Inferior parietal cortex (tissue), 1 donor: ENCODE measurements at regions not wholly inside any gene's neighbourhood (a gene's known extent, or its start where the extent isn't known, plus 50 kb on each side); places are given as distances from the start of the nearest gene placed in this dataset.
"Not testable (repeated sequence)": the region's sequence is repeated elsewhere in the genome, so short reads cannot be mapped to it uniquely, and the experiment has no call there.

Source experiments
- DNase-seq: peaks from one replicate; pipeline ENCODE4 v3.0.0-alpha.2; 2016; ENCODE audit errors: extremely low spot score

GRCh38 chr10:131019696-131020095, 291.8 kb downstream of the TCERG1L start:
- DNase-seq = no peak

- no peak for DNase-seq
These were observed 290.7 kb downstream of the TCERG1L start for GRCh38 chr10:131020775-131021174.

GRCh38 chr10:131021246-131021895, 290.1 kb downstream of the TCERG1L start:
- no peak for DNase-seq

- DNase-seq = no peak
These were observed 289.6 kb downstream of the TCERG1L start for GRCh38 chr10:131021969-131022368.

- no peak for DNase-seq
These were observed 289.2 kb downstream of the TCERG1L start for GRCh38 chr10:131022369-131022768.

GRCh38 chr10:131022981-131023380, 288.5 kb downstream of the TCERG1L start:
- DNase-seq = no peak

- no peak for DNase-seq
These were observed 287.0 kb downstream of the TCERG1L start for GRCh38 chr10:131024259-131025131.

- DNase-seq = no peak
These were observed 286.2 kb downstream of the TCERG1L start for GRCh38 chr10:131025333-131025732.

GRCh38 chr10:131027256-131027655, 284.3 kb downstream of the TCERG1L start:
- DNase-seq = no peak

- no peak for DNase-seq
These were observed 280.2 kb downstream of the TCERG1L start for GRCh38 chr10:131031346-131031745.

- no peak for DNase-seq
These were observed 279.0 kb downstream of the TCERG1L start for GRCh38 chr10:131032329-131033165.

GRCh38 chr10:131033166-131034085, 278.1 kb downstream of the TCERG1L start:
- DNase-seq = no peak

- DNase-seq = no peak
These were observed 277.1 kb downstream of the TCERG1L start for GRCh38 chr10:131034451-131034850.

- no peak for DNase-seq
These were observed 275.7 kb downstream of the TCERG1L start for GRCh38 chr10:131035779-131036178.

GRCh38 chr10:131038056-131038455, 273.5 kb downstream of the TCERG1L start:
- no peak for DNase-seq

GRCh38 chr10:131041031-131041430, 270.5 kb downstream of the TCERG1L start:
- DNase-seq = no peak

- DNase-seq = no peak
These were observed 270.1 kb downstream of the TCERG1L start for GRCh38 chr10:131041441-131041840.

- DNase-seq = not testable (repeated sequence)
These were observed 269.5 kb downstream of the TCERG1L start for GRCh38 chr10:131042015-131042414.
